AG10803 (cell line): ENCODE measurements at regions not wholly inside any gene's neighbourhood (a gene's known extent, or its start where the extent isn't known, plus 50 kb on each side); places are given as distances from the start of the nearest gene placed in this dataset.

ENCODE experiments used
- DNase-seq: peaks from one replicate; pipeline ENCODE4 v3.0.0; 2010; ENCODE audit warnings: low read depth
- H3K4me3 ChIP-seq: 2 replicates; pipeline ENCODE4 v1.5.1; 2011; ENCODE audit warnings: mild to moderate bottlenecking, low read length, control low read depth
- TF ChIP-seq, protein P1 (sequence below): conservative IDR thresholded peaks from 2 replicates; pipeline ENCODE4 v1.5.1; 2011; ENCODE audit warnings: mild to moderate bottlenecking, low read length, control low read depth, inconsistent platforms

DNA sequence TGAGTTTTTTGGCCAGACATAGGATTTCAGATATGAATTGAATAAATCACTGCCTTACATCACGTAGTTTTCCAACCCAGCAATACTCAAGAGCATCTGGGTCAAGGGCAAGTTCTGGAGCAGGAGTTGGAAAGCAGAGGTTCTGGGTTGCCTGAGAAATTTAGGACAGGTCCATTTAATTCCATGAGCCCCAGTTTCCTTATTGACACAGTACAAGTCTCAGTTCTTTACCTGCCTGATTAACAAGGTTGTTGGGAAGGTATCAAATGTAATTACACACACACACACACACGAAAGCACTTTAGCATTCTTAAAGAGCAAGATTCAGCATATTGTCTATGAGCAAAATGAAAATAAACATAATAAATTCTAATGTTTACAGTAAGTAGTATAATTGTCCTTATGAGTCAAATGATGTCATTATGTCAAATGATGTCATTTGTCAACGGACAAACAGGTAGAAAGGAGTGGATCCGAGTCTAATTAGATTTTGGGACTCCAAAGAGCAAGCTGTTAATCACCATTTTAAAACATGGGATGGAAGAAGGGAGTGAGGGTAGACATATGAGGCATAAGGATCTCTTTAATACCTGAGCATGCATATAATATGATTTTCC, 268.4 kb upstream of the ARGLU1 start:
- TF ChIP-seq, protein P1, sequence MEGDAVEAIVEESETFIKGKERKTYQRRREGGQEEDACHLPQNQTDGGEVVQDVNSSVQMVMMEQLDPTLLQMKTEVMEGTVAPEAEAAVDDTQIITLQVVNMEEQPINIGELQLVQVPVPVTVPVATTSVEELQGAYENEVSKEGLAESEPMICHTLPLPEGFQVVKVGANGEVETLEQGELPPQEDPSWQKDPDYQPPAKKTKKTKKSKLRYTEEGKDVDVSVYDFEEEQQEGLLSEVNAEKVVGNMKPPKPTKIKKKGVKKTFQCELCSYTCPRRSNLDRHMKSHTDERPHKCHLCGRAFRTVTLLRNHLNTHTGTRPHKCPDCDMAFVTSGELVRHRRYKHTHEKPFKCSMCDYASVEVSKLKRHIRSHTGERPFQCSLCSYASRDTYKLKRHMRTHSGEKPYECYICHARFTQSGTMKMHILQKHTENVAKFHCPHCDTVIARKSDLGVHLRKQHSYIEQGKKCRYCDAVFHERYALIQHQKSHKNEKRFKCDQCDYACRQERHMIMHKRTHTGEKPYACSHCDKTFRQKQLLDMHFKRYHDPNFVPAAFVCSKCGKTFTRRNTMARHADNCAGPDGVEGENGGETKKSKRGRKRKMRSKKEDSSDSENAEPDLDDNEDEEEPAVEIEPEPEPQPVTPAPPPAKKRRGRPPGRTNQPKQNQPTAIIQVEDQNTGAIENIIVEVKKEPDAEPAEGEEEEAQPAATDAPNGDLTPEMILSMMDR, result no peak

DNA sequence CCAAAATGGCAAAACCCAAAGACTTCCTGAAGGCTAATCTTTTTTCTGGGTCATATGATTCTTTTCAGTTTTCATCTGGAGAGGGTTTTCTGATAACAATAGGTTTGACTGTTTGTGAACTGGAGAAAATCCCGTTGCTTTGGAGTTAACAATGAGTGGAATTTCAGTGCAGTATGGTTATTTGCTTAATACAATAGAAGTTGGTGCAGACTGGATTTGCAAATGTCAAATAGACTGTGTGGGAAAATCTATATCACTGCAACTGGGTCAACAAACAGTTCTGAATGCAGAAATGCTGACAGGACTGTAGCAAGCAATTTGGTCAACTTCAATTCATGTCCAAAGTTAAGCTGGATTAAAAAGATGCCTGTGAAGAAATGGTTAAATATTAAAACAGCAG, 267.5 kb upstream of the ARGLU1 start:
- no peak overlapping the region for H3K4me3 ChIP-seq
- no peak for DNase-seq
- TF ChIP-seq, protein P1, result no peak

More for the DNA sequence above, 268.4 kb upstream of the ARGLU1 start:
- H3K4me3 ChIP-seq, result no peak overlapping the region
- DNase-seq, result no peak

DNA sequence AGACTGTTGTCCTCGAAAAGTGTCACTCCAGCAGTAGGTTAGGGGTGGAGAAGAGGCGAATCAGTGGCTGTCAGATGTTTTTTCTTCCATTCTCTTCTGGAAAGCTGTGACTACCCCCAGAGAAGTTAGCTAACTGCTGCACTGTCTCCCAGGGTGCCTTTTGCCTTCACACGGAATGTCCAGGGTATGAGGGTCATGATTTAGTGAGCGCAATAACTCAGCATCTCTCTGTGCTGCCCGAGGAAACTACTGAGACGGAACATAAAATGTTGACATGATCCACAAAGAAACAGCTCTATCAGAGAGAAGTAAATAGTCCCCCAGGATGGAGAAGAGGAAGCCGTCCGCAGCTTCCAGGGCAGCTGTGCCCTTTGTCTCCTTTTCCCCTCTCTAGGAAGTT, 254.0 kb upstream of the ARGLU1 start:
- no peak overlapping the region for H3K4me3 ChIP-seq
- no peak for DNase-seq
- TF ChIP-seq, protein P1, result no peak

DNA sequence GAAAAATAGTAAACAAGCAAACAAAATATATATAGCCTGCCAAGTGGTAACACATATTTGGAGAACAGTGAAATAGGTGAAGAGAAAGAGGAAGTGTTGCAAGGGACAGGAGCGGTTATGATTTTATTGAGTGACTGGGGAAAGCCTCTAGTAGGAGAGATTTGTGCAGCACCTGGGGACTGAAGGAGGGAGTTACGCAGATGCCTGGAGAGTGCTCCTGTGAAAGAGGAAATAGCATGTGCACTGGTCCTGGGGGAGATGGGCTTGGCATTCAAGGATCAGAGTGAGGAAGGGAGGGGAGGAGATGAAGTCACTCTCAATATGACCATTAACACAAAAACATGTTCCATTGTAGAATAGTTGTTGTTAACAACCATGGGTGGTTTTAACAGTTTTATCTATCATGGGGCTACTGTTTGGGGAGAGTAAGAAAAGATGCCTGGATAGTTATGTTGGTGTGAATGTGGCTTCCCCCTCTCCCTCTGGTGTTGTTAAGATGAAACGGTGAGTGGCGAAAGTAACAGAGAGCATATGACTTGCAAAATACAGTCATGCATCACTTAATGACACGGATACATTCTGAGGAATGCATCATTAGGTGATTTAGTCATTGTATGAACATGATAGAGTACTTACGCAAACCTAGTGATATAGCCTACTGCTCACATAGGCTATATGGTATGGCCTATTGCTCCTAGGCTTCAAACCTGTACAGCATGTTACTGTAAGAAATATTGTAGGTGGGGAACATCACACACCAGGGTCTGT, 251.7 kb upstream of the ARGLU1 start:
- TF ChIP-seq, protein P1, result no peak
- no peak for DNase-seq
- no peak overlapping the region for H3K4me3 ChIP-seq

DNA sequence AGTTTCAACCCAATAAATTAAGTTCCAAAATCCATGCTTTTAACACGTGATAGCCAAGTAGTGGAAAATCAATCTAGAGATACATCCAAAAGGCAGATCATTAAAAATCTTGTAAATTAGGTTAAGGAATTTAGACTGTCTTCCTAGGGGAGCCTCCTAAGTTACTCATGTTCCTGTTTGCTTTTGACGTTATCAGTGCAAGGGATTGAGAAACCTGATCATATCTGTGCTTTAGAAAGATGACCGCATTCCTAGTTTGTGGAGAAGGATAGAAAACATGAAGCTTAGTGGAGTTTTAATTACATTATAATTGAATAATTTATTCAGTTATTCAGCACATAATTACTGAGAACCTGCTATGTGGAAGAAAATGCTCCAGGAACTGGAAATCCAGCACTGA, 251.0 kb upstream of the ARGLU1 start:
- TF ChIP-seq, protein P1, result no peak
- DNase-seq, result no peak
- H3K4me3 ChIP-seq, result no peak overlapping the region

DNA sequence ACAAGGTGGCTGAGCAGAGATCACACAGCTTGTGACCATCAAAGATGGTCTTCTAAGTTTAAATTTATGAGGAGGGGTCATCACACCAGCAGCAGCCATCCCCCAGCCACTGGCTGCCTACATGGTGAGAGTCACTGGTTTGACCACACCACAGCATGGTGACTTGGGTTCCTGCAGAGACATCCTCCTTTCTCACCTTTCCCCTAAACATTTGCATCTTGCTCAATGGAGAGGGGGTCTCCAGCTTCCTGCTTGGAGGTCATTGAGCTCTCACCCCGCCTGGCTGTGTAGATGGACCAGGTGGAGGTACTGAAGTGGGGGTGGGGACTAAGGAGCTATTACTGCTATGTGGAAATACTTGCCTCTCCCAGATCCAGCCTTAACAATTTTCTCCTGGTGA, 247.6 kb upstream of the ARGLU1 start:
- no peak for DNase-seq
- TF ChIP-seq, protein P1, result no peak
- H3K4me3 ChIP-seq, result no peak overlapping the region

DNA sequence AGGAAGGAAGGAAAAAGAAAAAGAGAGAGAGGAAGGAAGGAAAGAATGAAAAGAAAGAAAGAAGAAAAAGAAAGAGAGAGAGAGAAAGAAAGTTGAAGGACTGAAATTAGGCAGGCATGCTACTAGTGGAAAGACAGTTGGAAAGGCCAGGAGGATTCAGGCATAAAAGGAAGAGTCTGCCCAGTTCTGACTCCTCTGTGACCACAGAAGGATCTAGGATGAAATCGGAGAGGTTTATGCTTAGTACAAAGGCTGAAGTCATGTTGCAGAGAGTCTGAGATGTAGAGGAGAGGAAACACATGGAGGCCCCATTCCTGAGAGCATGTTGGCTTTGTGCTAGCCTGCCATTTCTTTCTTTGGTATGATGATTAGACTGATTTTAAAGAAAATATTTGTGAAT, 246.5 kb upstream of the ARGLU1 start:
- TF ChIP-seq, protein P1, result no peak
- no peak for DNase-seq
- no peak overlapping the region for H3K4me3 ChIP-seq
